ENCODE measurements at regions not wholly inside any gene's neighbourhood (a gene's known extent, or its start where the extent isn't known, plus 50 kb on each side); places are given as distances from the start of the nearest gene placed in this dataset.

DNA sequence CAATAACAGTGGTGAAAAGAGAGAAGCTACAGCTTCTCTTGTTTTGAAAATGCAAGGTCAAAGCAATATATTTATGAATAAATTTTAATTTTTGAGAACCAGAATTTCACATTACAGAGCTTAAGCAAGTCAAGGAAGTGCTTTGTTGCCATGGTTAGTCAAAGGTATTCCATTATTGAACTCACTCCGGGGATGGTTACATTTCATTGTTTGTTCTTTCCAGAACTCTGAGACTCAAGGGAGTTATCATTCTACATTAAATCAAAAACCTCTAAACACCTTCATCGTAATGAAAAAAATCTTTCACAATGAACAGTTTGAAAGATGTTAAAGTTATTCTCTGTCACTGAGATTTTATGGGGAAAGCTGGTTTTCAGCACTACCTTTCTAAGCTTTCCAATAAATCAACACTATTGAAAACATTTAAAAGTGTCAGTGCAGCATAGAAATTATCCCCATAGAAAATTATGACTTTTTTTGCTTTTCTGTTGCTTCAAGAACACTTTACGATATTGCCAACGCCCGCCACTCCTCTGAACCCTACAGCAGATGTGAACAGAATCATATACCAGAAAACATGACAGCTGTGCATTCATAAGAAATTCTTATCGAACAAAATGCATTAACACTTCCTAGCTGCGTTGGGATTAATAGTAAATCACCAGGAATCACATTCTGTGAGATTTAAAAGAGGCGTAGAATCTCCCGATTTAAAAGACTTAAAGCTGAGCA, 83.0 kb downstream of the OTOL1 start:
- ChIA-PET CTCF (no interaction called here), POLR2A (no interaction called here)
- H3K4me3 ChIP-seq (ENCODE audit: low read depth, low read length), result no peak overlapping the region
- H3K27ac ChIP-seq (ENCODE audit: low read depth, low read length), result no peak overlapping the region
- DNase-seq (ENCODE audit: low read depth, low spot score), result no peak
- TF ChIP-seq, protein P1, sequence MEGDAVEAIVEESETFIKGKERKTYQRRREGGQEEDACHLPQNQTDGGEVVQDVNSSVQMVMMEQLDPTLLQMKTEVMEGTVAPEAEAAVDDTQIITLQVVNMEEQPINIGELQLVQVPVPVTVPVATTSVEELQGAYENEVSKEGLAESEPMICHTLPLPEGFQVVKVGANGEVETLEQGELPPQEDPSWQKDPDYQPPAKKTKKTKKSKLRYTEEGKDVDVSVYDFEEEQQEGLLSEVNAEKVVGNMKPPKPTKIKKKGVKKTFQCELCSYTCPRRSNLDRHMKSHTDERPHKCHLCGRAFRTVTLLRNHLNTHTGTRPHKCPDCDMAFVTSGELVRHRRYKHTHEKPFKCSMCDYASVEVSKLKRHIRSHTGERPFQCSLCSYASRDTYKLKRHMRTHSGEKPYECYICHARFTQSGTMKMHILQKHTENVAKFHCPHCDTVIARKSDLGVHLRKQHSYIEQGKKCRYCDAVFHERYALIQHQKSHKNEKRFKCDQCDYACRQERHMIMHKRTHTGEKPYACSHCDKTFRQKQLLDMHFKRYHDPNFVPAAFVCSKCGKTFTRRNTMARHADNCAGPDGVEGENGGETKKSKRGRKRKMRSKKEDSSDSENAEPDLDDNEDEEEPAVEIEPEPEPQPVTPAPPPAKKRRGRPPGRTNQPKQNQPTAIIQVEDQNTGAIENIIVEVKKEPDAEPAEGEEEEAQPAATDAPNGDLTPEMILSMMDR (IDR thresholded peaks at IDR 0.05; ENCODE audit: low read depth, low read length), result no peak
- H3K9me3 ChIP-seq (ENCODE audit: control insufficient read depth, insufficient read depth, low read length), result no peaks in the 10 kb centered on the region
- H3K27me3 ChIP-seq (ENCODE audit: control insufficient read depth, insufficient read depth, low read length), result no peaks in the 10 kb centered on the region

DNA sequence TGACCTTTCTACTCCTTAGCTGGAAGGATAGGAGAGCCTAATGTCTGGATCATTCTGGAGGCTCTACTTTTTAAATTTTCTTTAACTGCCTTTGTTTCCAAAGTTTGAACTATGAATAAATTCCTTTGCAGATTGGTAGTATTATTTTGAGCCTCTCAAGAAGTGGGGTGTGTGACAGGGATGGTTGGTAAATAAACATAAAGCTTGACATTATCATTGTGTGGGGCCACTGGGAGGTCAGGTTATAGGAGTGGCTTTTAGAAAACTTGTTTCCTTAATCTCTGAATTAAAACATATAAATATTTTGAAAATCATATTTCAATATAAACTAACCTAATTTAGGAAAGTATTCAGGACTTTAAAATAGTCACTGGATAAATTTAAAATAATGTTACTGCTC, 89.3 kb downstream of the OTOL1 start:
- Histone ChIP-seq H3K9me3 (ENCODE audit: control insufficient read depth, insufficient read depth, low read length) (no peaks in the 10 kb centered on the region), H3K27me3 (ENCODE audit: control insufficient read depth, insufficient read depth, low read length) (no peaks in the 10 kb centered on the region), H3K27ac (ENCODE audit: low read depth, low read length) (no peak overlapping the region), H3K4me3 (ENCODE audit: low read depth, low read length) (no peak overlapping the region)
- TF ChIP-seq, protein P1 (IDR thresholded peaks at IDR 0.05; ENCODE audit: low read depth, low read length), result no peak
- POLR2A ChIA-PET, result no interaction called here
- CTCF ChIA-PET, result no interaction called here
- no peak for DNase-seq (ENCODE audit: low read depth, low spot score)

DNA sequence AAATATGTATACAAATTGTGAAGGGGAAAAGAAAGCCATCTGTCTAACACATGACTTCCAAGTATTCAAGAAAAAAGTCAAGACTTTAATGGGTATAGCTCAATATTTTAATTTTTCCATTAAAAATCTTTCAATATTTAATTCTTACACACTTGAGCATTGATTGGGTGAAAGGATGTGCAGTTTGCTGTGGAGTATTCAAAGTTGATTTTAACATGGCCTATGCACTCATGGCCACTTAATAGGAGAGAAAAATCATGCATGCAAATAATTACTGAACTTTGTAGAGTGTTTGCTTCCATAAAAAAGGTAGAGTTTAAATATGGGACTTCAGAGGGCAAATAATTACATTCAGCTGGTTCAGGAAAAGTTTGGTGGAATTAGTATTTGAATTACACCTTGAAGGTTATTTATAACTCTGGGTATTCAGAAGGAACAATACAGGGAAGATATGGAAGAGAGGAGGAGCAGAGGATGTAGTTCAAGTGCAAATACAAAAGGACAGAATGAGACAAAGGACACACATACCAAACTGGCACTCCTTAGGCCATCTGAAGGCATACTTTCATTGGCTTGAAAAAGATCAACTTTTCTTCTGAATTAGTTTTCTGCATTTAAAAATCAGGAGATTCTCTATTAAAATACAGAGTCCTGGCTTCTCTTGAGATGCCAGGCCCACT, 90.1 kb downstream of the OTOL1 start:
- no peak overlapping the region for H3K27ac ChIP-seq (ENCODE audit: low read depth, low read length)
- POLR2A ChIA-PET, result no interaction called here
- DNase-seq (ENCODE audit: low read depth, low spot score), result no peak
- H3K27me3 ChIP-seq (ENCODE audit: control insufficient read depth, insufficient read depth, low read length), result no peaks in the 10 kb centered on the region
- H3K4me3 ChIP-seq (ENCODE audit: low read depth, low read length), result no peak overlapping the region
- no peaks in the 10 kb centered on the region for H3K9me3 ChIP-seq (ENCODE audit: control insufficient read depth, insufficient read depth, low read length)
- TF ChIP-seq, protein P1 (IDR thresholded peaks at IDR 0.05; ENCODE audit: low read depth, low read length), result no peak
- CTCF ChIA-PET, result no interaction called here

DNA sequence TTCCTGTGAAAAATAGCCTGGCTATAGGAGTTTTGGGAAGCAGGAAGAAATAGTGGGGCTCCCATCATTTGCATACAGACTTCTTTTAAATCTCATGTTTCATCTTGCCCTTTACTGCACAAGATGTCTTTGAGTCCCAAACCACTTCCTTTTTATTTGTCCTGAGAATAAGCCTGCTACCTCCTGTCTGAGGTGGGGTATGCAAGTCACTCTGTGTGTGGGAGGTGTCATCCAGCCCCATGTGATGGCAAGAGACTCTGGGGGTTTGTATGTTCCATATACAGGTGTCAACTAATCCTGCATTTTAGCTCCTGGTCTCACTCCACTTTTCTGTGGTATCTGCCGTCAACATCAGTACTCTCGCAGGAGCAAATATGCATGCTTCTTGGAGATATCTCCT, 102.0 kb downstream of the OTOL1 start:
- CTCF ChIA-PET, result no interaction called here
- POLR2A ChIA-PET, result no interaction called here
- no peak for DNase-seq (ENCODE audit: low read depth, low spot score)

DNA sequence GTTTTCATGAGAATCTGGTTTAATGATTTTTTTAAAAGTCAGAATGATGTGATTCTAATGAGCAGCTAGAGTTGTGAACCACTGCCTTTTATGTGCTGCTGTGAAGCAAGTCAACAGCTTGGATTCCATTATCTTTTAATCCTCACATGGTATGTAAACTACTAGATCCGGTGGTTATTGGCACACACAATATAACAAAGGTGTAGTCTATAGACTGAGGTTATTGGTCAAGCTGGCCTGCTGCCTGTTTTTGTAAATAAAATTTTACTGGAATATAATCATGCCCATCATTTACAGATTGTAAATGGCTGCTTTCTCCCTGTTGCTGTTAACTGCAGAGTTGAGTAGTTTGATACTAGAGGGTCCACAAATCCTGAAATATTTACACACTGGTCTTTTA, 103.1 kb downstream of the OTOL1 start:
- Histone ChIP-seq H3K9me3 (ENCODE audit: control insufficient read depth, insufficient read depth, low read length) (no peaks in the 10 kb centered on the region), H3K4me3 (ENCODE audit: low read depth, low read length) (no peak overlapping the region), H3K27ac (ENCODE audit: low read depth, low read length) (no peak overlapping the region), H3K27me3 (ENCODE audit: control insufficient read depth, insufficient read depth, low read length) (no peaks in the 10 kb centered on the region)
- no peak for DNase-seq (ENCODE audit: low read depth, low spot score)
- POLR2A ChIA-PET, result no interaction called here
- TF ChIP-seq, protein P1 (IDR thresholded peaks at IDR 0.05; ENCODE audit: low read depth, low read length), result no peak
- CTCF ChIA-PET, result no interaction called here

More for the DNA sequence above, 102.0 kb downstream of the OTOL1 start:
- no peaks in the 10 kb centered on the region for H3K27me3 ChIP-seq (ENCODE audit: control insufficient read depth, insufficient read depth, low read length)
- no peaks in the 10 kb centered on the region for H3K9me3 ChIP-seq (ENCODE audit: control insufficient read depth, insufficient read depth, low read length)
- H3K4me3 ChIP-seq (ENCODE audit: low read depth, low read length), result no peak overlapping the region
- no peak overlapping the region for H3K27ac ChIP-seq (ENCODE audit: low read depth, low read length)
- TF ChIP-seq, protein P1 (IDR thresholded peaks at IDR 0.05; ENCODE audit: low read depth, low read length), result no peak
